Fibroblast of lung (primary cell): ENCODE measurements at regions not wholly inside any gene's neighbourhood (a gene's known extent, or its start where the extent isn't known, plus 50 kb on each side); places are given as distances from the start of the nearest gene placed in this dataset.

Experiments used
- DNase-seq, 2 donors: peaks; one replicate each; pipeline versions ENCODE4 v3.0.0 to v3.0.0-alpha.2; 2010; ENCODE audit warnings: low read depth in 2 of 2
- H2AFZ ChIP-seq: 2 replicates; pipeline ENCODE4 v1.5.1; 2012; ENCODE audit warnings: low read length, control low read depth, inconsistent platforms
- H3K27ac ChIP-seq: 2 replicates; pipeline ENCODE4 v1.5.1; 2011; ENCODE audit warnings: low read length, control low read depth; ENCODE audit not compliant: insufficient read depth
- H3K27me3 ChIP-seq: 2 replicates; pipeline ENCODE4 v1.5.1; 2011; ENCODE audit warnings: mild to moderate bottlenecking, low read length; ENCODE audit not compliant: control insufficient read depth, insufficient read depth
- H3K36me3 ChIP-seq: 2 replicates; pipeline ENCODE4 v1.5.1; 2011; ENCODE audit warnings: low read length; ENCODE audit not compliant: control insufficient read depth, insufficient read depth
- H3K4me1 ChIP-seq: 2 replicates; pipeline ENCODE4 v1.5.1; 2011; ENCODE audit warnings: low read length; ENCODE audit not compliant: control insufficient read depth, insufficient read depth; ENCODE audit errors: extremely low read depth
- H3K4me2 ChIP-seq: 2 replicates; pipeline ENCODE4 v1.5.1; 2011; ENCODE audit warnings: low read length, control low read depth; ENCODE audit not compliant: insufficient read depth; ENCODE audit errors: extremely low read depth
- H3K4me3 ChIP-seq, 4 experiments: fragments of 200-600 bp in 1 of 4; sonication (generic) in 1 of 4; replicated peaks in 1 of 4; 2 replicates each; pipeline ENCODE4 v1.5.1; 2011 to 2016; ENCODE audit warnings: low read length in 4 of 4, low read depth in 3 of 4, mild to moderate bottlenecking in 3 of 4, control low read depth in 2 of 4, inconsistent platforms in 1 of 4, mixed read lengths in 1 of 4; ENCODE audit not compliant: insufficient read depth in 1 of 4; ENCODE audit errors: control extremely low read depth in 1 of 4
- H3K79me2 ChIP-seq: 2 replicates; pipeline ENCODE4 v1.5.1; 2012; ENCODE audit warnings: mild to moderate bottlenecking, low read length, inconsistent platforms; ENCODE audit not compliant: control insufficient read depth, insufficient read depth
- H3K9ac ChIP-seq: 2 replicates; pipeline ENCODE4 v1.5.1; 2011; ENCODE audit warnings: mild to moderate bottlenecking, low read length, control low read depth; ENCODE audit not compliant: insufficient read depth
- H3K9me3 ChIP-seq: 2 replicates; pipeline ENCODE4 v1.5.1; 2012; ENCODE audit warnings: low read depth, low read length; ENCODE audit not compliant: control insufficient read depth, insufficient read depth
- H4K20me1 ChIP-seq: 2 replicates; pipeline ENCODE4 v1.5.1; 2011; ENCODE audit warnings: low read length; ENCODE audit not compliant: control insufficient read depth, insufficient read depth; ENCODE audit errors: extremely low read depth
- CTCF ChIP-seq, 2 donors: IDR thresholded peaks in 1 of 2; conservative IDR thresholded peaks in 1 of 2; 1 replicate in 1 of 2; 2 replicates in 1 of 2; pipeline ENCODE4 v1.5.1; 2011 to 2012; ENCODE audit warnings: low read length in 2 of 2, control low read depth in 1 of 2, inconsistent platforms in 1 of 2, low read depth in 1 of 2, mild to moderate bottlenecking in 1 of 2
- EZH2 ChIP-seq: IDR thresholded peaks from 2 replicates; pipeline ENCODE4 v1.5.1; 2012; ENCODE audit warnings: low read length, control low read depth, mild to moderate bottlenecking; ENCODE audit errors: missing control alignments

- no peak overlapping the region for H2AFZ ChIP-seq
- no peak overlapping the region for H3K4me3 ChIP-seq
- H3K27me3 ChIP-seq = no peaks in the 10 kb centered on the region
- H3K9me3 ChIP-seq = no peaks in the 10 kb centered on the region
- H3K27ac ChIP-seq = no peak overlapping the region
- H3K79me2 ChIP-seq = no peaks in the 10 kb centered on the region
- TF ChIP-seq CTCF (conservative IDR thresholded peaks at IDR 0.05 in 1 of 2, IDR thresholded peaks at IDR 0.05 in 1 of 2; ENCODE audit: low read depth in 1 of 2, low read length in 2 of 2) (no peak), EZH2 (no peak)
- H3K36me3 ChIP-seq = no peaks in the 10 kb centered on the region
- H3K9ac ChIP-seq = no peak overlapping the region
- H4K20me1 ChIP-seq = no peaks in the 10 kb centered on the region
- H3K4me1 ChIP-seq = no peaks in the 10 kb centered on the region
- H3K4me2 ChIP-seq = no peak overlapping the region
- no peak for DNase-seq
Measured at GRCh38 chr7:33720139-33720538, 185.2 kb upstream of the BMPER start.

GRCh38 chr7:33720870-33721269, 184.5 kb upstream of the BMPER start:
- no peaks in the 10 kb centered on the region for H3K36me3 ChIP-seq
- H3K27ac ChIP-seq = no peak overlapping the region
- no peaks in the 10 kb centered on the region for H3K4me1 ChIP-seq
- H2AFZ ChIP-seq = no peak overlapping the region
- no peak for DNase-seq
- H3K4me2 ChIP-seq = no peak overlapping the region
- H3K27me3 ChIP-seq = no peaks in the 10 kb centered on the region
- TF ChIP-seq CTCF (conservative IDR thresholded peaks at IDR 0.05 in 1 of 2, IDR thresholded peaks at IDR 0.05 in 1 of 2; ENCODE audit: low read depth in 1 of 2, low read length in 2 of 2) (no peak), EZH2 (no peak)
- no peak overlapping the region for H3K9ac ChIP-seq
- no peak overlapping the region for H3K4me3 ChIP-seq
- H3K9me3 ChIP-seq = no peaks in the 10 kb centered on the region
- H3K79me2 ChIP-seq = no peaks in the 10 kb centered on the region
- H4K20me1 ChIP-seq = no peaks in the 10 kb centered on the region

DNA sequence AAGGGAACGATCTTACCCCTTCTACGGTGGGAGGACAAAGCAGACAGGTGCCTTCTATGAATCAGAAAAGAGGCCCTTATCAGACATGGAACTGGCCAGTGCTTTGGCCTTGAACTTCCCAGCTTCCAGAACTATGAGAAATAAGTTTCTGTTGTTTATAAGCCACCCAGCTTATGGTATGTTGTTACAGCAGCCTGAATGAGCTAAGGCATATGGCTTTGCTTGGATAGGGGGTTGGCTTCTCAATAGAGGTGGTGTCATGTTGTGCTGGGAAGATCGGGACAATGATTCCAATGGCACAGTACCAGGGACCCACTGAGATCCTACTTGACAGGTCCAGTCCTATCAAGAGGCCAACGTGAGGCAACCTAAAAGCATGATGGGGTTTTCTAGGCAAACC, 183.4 kb upstream of the BMPER start:
- Histone ChIP-seq H2AFZ (no peak overlapping the region), H3K79me2 (no peaks in the 10 kb centered on the region), H3K4me2 (no peak overlapping the region), H3K27me3 (no peaks in the 10 kb centered on the region), H3K9me3 (no peaks in the 10 kb centered on the region), H3K4me1 (no peaks in the 10 kb centered on the region), H3K27ac (no peak overlapping the region), H3K36me3 (no peaks in the 10 kb centered on the region), H3K4me3 (no peak overlapping the region), H3K9ac (no peak overlapping the region), H4K20me1 (no peaks in the 10 kb centered on the region)
- no peak for TF ChIP-seq EZH2
- no peak for TF ChIP-seq CTCF (conservative IDR thresholded peaks at IDR 0.05 in 1 of 2, IDR thresholded peaks at IDR 0.05 in 1 of 2; ENCODE audit: low read depth in 1 of 2, low read length in 2 of 2)
- DNase-seq = no peak
